ENCODE measurements at regions not wholly inside any gene's neighbourhood (a gene's known extent, or its start where the extent isn't known, plus 50 kb on each side); places are given as distances from the start of the nearest gene placed in this dataset.

- no peak for DNase-seq (ENCODE audit: low read depth)
Measured at GRCh38 chr17:52227926-52228325, 69.4 kb upstream of the CA10 start.

DNA sequence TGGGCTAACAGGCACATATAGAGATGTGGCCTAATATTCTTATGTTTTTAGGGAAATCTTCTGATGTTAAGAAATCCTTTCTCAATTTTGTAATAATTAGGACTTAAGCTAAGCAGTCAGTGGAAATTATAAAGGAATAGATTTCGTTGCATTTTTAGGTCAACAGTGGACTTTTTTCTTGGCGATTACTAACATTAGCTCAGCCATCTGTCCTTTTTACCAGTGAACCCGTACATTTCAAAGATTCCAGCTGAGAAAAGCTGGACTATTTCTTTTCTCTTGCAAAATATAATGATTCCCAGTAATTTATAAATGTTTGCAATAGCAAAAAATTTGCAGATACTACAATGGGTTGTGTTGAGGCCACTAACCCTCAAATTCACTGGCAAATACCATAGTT is 54.9 kb upstream of the CA10 start:
- DNase-seq (ENCODE audit: low read depth), result no peak

GRCh38 chr17:52212851-52213250 is 54.3 kb upstream of the CA10 start:
- DNase-seq (ENCODE audit: low read depth), result no peak

DNA sequence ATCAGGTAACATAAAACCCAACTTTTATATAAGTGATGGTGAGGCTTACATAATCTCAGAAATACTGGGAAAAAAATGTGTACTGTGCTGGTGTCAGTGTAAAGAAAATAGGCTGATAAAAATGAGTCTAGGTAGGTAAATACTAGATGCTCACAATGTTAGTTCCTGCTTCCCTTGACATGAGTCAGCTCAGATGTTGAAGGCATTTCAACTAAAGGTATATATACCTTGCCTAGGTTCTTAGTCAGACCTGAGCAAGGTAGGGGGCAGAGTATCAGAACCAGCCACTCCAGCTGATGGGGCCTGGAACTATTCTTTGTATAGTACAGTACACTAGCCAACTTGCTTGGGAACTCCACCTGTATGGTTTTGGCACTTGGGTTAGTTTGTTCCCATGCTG is 51.0 kb upstream of the CA10 start:
- no peak for DNase-seq (ENCODE audit: low read depth)

All from HS-5 (cell line).